ENCODE measurements at regions not wholly inside any gene's neighbourhood (a gene's known extent, or its start where the extent isn't known, plus 50 kb on each side); places are given as distances from the start of the nearest gene placed in this dataset.

GRCh38 chr7:84677117-84677732 is 482.6 kb upstream of the SEMA3A start:
- TF ChIP-seq, protein P1, sequence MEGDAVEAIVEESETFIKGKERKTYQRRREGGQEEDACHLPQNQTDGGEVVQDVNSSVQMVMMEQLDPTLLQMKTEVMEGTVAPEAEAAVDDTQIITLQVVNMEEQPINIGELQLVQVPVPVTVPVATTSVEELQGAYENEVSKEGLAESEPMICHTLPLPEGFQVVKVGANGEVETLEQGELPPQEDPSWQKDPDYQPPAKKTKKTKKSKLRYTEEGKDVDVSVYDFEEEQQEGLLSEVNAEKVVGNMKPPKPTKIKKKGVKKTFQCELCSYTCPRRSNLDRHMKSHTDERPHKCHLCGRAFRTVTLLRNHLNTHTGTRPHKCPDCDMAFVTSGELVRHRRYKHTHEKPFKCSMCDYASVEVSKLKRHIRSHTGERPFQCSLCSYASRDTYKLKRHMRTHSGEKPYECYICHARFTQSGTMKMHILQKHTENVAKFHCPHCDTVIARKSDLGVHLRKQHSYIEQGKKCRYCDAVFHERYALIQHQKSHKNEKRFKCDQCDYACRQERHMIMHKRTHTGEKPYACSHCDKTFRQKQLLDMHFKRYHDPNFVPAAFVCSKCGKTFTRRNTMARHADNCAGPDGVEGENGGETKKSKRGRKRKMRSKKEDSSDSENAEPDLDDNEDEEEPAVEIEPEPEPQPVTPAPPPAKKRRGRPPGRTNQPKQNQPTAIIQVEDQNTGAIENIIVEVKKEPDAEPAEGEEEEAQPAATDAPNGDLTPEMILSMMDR (conservative IDR thresholded peaks at IDR 0.05; ENCODE audit: low read length): no peak
- TF ChIP-seq EZH2phosphoT487 (IDR thresholded peaks at IDR 0.05; ENCODE audit: borderline replicate concordance, low read depth, low read length): no peak
